ENCODE measurements at regions not wholly inside any gene's neighbourhood (a gene's known extent, or its start where the extent isn't known, plus 50 kb on each side); places are given as distances from the start of the nearest gene placed in this dataset.
A peak's percentile ranks its signal among the peaks of the same experiment; 100 is the strongest.

DNA sequence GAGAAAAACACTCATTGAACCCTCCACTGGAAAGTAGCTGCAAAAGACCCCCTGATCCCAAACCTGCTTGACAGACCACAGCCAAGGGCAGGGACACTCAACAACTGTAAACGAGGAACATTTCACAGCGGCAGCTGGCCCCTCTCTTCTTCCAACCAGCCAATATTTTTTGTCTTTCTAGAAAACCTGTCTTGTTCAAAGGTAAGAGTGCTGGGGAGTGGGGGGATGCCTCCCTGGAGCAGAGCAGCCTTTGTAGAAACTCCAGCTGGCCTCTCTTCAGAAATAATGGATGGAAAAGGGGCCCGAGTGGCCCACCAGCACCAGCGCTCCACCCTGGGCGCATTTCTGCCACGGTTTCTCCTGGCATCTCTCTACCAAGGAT lies 384.0 kb downstream of the RRAGC start:
- DNase-seq = no peak
- Histone ChIP-seq H3K23me2 (ENCODE audit: insufficient read length, low read depth, low read length, poor library complexity, severe bottlenecking) (peaks cover 8% of the 10 kb centered on the region), H3K4me2 (ENCODE audit: insufficient read depth, insufficient read length, low read length) (peak overlapping the region; percentile 82), H3K23ac (ENCODE audit: insufficient read length, low read depth, low read length) (no peak overlapping the region), H3K14ac (ENCODE audit: insufficient read depth, low read length) (no peak overlapping the region; the same call in 1 of the 2 replicates), H3K4me1 (ENCODE audit: insufficient read depth, low read length) (peaks cover 8% of the 10 kb centered on the region; the same call in 1 of the 2 replicates), H3K9ac (ENCODE audit: extremely low read depth, insufficient read length, low read length) (peak overlapping the region; percentile 57), H3K56ac (ENCODE audit: insufficient read length, low read depth, low read length) (no peak overlapping the region), H2BK12ac (ENCODE audit: insufficient read length, low read depth, low read length) (peak overlapping the region; percentile 55), H2AK5ac (ENCODE audit: insufficient read length, low read length) (no peak overlapping the region), H3T11ph (ENCODE audit: low read length) (no peak overlapping the region), H3K18ac (ENCODE audit: insufficient read length, low read depth, low read length) (no peak overlapping the region), H4K91ac (ENCODE audit: insufficient read length, low read depth, low read length) (no peak overlapping the region), H2BK5ac (ENCODE audit: insufficient read length, low read length) (no peak overlapping the region), H2AFZ (ENCODE audit: low read length) (no peak overlapping the region), H3K79me1 (ENCODE audit: insufficient read depth, low read depth, low read length, poor library complexity, severe bottlenecking) (no peaks in the 10 kb centered on the region), H2BK120ac (ENCODE audit: low read depth, low read length, poor library complexity, severe bottlenecking) (no peak overlapping the region), H2BK15ac (ENCODE audit: low read depth, low read length) (no peak overlapping the region), H4K5ac (ENCODE audit: insufficient read length, low read depth, low read length) (peak overlapping the region; percentile 57), H3K4ac (ENCODE audit: low read depth, low read length) (no peak overlapping the region), H3K27me3 (ENCODE audit: insufficient read depth, low read length) (no peaks in the 10 kb centered on the region), H4K20me1 (ENCODE audit: control insufficient read depth, insufficient read depth, insufficient read length) (no peaks in the 10 kb centered on the region), H3K79me2 (ENCODE audit: insufficient read depth, low read length) (no peaks in the 10 kb centered on the region), H2BK20ac (ENCODE audit: low read depth, low read length, poor library complexity, severe bottlenecking) (no peak overlapping the region), H3K9me3 (ENCODE audit: control insufficient read depth, low read depth, low read length) (no peaks in the 10 kb centered on the region), H3K27ac (ENCODE audit: insufficient read length, low read depth, low read length) (peak overlapping the region; percentile 41), H4K8ac (replicated peaks; ENCODE audit: insufficient read length, low read depth, low read length) (no peak overlapping the region)
- Mint-ChIP-seq H3K4me1 (peaks cover 26 to 29% of the 10 kb centered on the region in 2 experiments), H3K27me3 (ENCODE audit: low read depth) (peaks cover 33% of the 10 kb centered on the region), H3K9me3 (peaks cover 17 to 19% of the 10 kb centered on the region in 2 experiments), H3K4me3 (peak overlapping the region; percentile 64 to 69), H3K27ac (peak overlapping the region in 1 of 3 experiments; percentile 96; a peak in 3 of 7 replicates), H3K36me3 (ENCODE audit: insufficient read depth in 1 of 3, low read depth in 3 of 3) (peaks cover 10 to 20% (median 14%) of the 10 kb centered on the region in 3 experiments)
- TF ChIP-seq, protein P1, sequence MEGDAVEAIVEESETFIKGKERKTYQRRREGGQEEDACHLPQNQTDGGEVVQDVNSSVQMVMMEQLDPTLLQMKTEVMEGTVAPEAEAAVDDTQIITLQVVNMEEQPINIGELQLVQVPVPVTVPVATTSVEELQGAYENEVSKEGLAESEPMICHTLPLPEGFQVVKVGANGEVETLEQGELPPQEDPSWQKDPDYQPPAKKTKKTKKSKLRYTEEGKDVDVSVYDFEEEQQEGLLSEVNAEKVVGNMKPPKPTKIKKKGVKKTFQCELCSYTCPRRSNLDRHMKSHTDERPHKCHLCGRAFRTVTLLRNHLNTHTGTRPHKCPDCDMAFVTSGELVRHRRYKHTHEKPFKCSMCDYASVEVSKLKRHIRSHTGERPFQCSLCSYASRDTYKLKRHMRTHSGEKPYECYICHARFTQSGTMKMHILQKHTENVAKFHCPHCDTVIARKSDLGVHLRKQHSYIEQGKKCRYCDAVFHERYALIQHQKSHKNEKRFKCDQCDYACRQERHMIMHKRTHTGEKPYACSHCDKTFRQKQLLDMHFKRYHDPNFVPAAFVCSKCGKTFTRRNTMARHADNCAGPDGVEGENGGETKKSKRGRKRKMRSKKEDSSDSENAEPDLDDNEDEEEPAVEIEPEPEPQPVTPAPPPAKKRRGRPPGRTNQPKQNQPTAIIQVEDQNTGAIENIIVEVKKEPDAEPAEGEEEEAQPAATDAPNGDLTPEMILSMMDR (conservative IDR thresholded peaks at IDR 0.05) = no peak
- no CpG with 5 or more reads among the region's 6 CpGs for WGBS (ENCODE audit: extremely low coverage, insufficient read length, low lambda C conversion rate)

All from H9 (cell line).